ENCODE measurements at regions not wholly inside any gene's neighbourhood (a gene's known extent, or its start where the extent isn't known, plus 50 kb on each side); places are given as distances from the start of the nearest gene placed in this dataset.

- H3K27ac Mint-ChIP-seq (ENCODE audit: low read depth, unreplicated experiment) = no peak overlapping the region
- POLR2A ChIA-PET = no interaction called here
- H3K36me3 Mint-ChIP-seq (ENCODE audit: insufficient read depth, unreplicated experiment) = no peaks in the 10 kb centered on the region
- H3K4me1 Mint-ChIP-seq (ENCODE audit: insufficient read depth, unreplicated experiment) = no peaks in the 10 kb centered on the region
- CTCF ChIA-PET = no interaction called here
- BruUV-seq (replicated peaks) = no TSS peak
- no peak overlapping the region for H3K4me3 Mint-ChIP-seq (ENCODE audit: unreplicated experiment)
- TF ChIP-seq CTCF (IDR thresholded peaks at IDR 0.05; ENCODE audit: unreplicated experiment) = no peak
- peaks cover 12% of the 10 kb centered on the region for H3K27me3 Mint-ChIP-seq (ENCODE audit: insufficient read depth, unreplicated experiment)
- intact Hi-C loops (cut with micrococcal nuclease) = no loop called here
- H3K9me3 Mint-ChIP-seq (ENCODE audit: unreplicated experiment) = no peaks in the 10 kb centered on the region
- DNase-seq (ENCODE audit: unreplicated experiment) = no peak
These were observed 56.0 kb upstream of the KCND2 start for GRCh38 chr7:120216947-120217346.

GRCh38 chr7:120218712-120219111 is 54.3 kb upstream of the KCND2 start:
- no peaks in the 10 kb centered on the region for H3K9me3 Mint-ChIP-seq (ENCODE audit: unreplicated experiment)
- no TSS peak for BruUV-seq (replicated peaks)
- peaks cover 12% of the 10 kb centered on the region for H3K27me3 Mint-ChIP-seq (ENCODE audit: insufficient read depth, unreplicated experiment)
- H3K4me3 Mint-ChIP-seq (ENCODE audit: unreplicated experiment) = no peak overlapping the region
- intact Hi-C loops (cut with micrococcal nuclease) = no loop called here
- H3K36me3 Mint-ChIP-seq (ENCODE audit: insufficient read depth, unreplicated experiment) = no peaks in the 10 kb centered on the region
- POLR2A ChIA-PET = no interaction called here
- CTCF ChIA-PET = no interaction called here
- no peak for TF ChIP-seq CTCF (IDR thresholded peaks at IDR 0.05; ENCODE audit: unreplicated experiment)
- no peak overlapping the region for H3K27ac Mint-ChIP-seq (ENCODE audit: low read depth, unreplicated experiment)
- DNase-seq (ENCODE audit: unreplicated experiment) = no peak
- H3K4me1 Mint-ChIP-seq (ENCODE audit: insufficient read depth, unreplicated experiment) = no peaks in the 10 kb centered on the region

GRCh38 chr7:120221666-120222065 is 51.3 kb upstream of the KCND2 start:
- intact Hi-C loops (cut with micrococcal nuclease) = no loop called here
- Mint-ChIP-seq H3K27ac (ENCODE audit: low read depth, unreplicated experiment) (no peak overlapping the region), H3K27me3 (ENCODE audit: insufficient read depth, unreplicated experiment) (peaks cover 37% of the 10 kb centered on the region), H3K9me3 (ENCODE audit: unreplicated experiment) (no peaks in the 10 kb centered on the region), H3K4me3 (ENCODE audit: unreplicated experiment) (no peak overlapping the region), H3K36me3 (ENCODE audit: insufficient read depth, unreplicated experiment) (no peaks in the 10 kb centered on the region), H3K4me1 (ENCODE audit: insufficient read depth, unreplicated experiment) (no peaks in the 10 kb centered on the region)
- no peak for TF ChIP-seq CTCF (IDR thresholded peaks at IDR 0.05; ENCODE audit: unreplicated experiment)
- ChIA-PET POLR2A (no interaction called here), CTCF (no interaction called here)
- BruUV-seq (replicated peaks) = no TSS peak
- no peak for DNase-seq (ENCODE audit: unreplicated experiment)

All from MCF 10A (cell line).